ENCODE measurements at regions not wholly inside any gene's neighbourhood (a gene's known extent, or its start where the extent isn't known, plus 50 kb on each side); places are given as distances from the start of the nearest gene placed in this dataset.
A peak's percentile ranks its signal among the peaks of the same experiment; 100 is the strongest.

DNA sequence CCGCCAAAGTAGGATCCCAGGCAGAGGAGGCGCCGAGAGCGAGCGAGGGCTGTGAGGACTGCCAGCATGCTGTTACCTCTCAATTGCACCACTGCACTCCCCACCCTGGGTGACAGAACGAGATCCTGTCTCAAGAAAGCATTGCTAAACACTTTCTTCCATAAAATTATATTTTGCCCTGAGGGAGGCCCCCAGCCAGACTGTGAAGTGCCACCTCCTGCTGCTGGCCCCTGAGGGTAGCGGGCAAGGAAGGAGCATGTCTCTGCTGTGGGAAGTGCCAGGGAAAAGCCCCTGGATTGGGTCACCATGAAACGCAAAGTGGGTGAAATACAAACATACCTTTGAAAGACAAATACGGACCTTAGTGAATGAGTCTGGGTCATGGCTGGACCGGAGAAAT is 78.0 kb upstream of the AMZ2 start:
- DNase-seq (ENCODE audit: low read depth): no peak
- TF ChIP-seq, protein P1, sequence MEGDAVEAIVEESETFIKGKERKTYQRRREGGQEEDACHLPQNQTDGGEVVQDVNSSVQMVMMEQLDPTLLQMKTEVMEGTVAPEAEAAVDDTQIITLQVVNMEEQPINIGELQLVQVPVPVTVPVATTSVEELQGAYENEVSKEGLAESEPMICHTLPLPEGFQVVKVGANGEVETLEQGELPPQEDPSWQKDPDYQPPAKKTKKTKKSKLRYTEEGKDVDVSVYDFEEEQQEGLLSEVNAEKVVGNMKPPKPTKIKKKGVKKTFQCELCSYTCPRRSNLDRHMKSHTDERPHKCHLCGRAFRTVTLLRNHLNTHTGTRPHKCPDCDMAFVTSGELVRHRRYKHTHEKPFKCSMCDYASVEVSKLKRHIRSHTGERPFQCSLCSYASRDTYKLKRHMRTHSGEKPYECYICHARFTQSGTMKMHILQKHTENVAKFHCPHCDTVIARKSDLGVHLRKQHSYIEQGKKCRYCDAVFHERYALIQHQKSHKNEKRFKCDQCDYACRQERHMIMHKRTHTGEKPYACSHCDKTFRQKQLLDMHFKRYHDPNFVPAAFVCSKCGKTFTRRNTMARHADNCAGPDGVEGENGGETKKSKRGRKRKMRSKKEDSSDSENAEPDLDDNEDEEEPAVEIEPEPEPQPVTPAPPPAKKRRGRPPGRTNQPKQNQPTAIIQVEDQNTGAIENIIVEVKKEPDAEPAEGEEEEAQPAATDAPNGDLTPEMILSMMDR (conservative IDR thresholded peaks at IDR 0.05; ENCODE audit: low read depth, low read length): no peak
- no peak overlapping the region for H3K4me3 ChIP-seq (ENCODE audit: low read depth, low read length)

DNA sequence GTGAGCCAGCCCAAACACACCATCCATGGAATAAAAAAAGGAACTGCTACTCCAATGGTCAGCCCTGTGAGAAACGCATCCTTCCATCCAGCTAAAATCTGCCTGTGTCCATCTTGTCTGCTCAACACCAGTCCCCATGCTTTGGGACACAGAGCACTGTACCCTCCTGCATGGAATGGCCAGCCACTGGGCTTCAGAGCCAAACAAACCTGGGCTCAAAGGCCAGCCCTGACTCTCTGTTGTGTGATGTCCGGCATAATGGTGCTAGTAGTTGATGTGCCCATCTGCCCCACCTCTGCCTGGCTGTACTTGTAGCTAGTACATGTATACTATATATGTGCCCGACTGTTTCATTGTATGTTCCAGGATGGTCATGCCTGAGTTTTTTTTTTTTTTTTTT is 77.6 kb upstream of the AMZ2 start:
- DNase-seq (ENCODE audit: low read depth): no peak
- TF ChIP-seq, protein P1 (conservative IDR thresholded peaks at IDR 0.05; ENCODE audit: low read depth, low read length): no peak
- H3K4me3 ChIP-seq (ENCODE audit: low read depth, low read length): no peak overlapping the region

DNA sequence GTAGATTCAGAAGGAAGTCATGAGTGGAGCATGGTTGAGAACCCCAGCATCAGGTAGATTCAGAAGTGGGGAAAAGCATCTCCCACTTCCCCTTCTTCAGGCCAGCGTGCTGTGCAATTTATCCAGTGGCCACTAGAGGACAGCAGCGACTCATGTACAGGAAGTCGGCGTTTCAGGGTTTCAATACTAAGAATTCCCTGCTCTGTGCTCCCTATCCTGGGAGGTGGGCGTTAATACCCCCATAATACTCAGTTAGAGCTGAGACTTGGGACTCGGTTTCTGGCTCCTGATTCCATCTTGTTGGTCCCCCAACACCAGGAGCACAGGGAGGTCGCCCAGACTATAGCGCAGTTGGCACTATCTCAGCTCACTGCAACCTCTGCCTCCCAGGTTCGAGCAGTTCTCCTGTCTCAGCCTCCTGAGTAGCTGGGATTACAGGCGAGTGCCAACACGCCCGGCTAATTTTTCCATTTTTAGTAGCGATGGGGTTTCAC is 75.3 kb upstream of the AMZ2 start:
- DNase-seq (ENCODE audit: low read depth): peak; percentile 71
- H3K4me3 ChIP-seq (ENCODE audit: low read depth, low read length): no peak overlapping the region
- TF ChIP-seq, protein P1 (conservative IDR thresholded peaks at IDR 0.05; ENCODE audit: low read depth, low read length): peak; percentile 91

DNA sequence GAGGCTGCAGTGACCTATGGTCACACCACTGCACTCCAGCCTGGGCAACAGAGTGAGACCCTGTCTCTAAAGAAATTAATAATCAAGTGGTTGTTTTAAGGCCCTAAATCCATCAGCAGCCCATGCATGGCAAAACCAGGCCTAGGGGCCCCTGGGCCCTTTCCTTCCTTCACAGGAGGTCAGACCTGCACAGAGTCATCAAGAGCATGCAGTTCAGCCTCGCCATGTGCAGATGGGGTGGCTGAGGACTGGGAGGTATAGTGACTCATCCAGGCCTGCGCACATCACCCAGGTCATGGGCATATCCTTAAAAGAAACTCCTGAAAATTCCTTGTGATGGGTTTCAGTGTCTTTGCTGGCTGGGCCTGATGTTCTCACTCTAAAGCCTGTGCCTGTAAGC is 72.4 kb upstream of the AMZ2 start:
- TF ChIP-seq, protein P1 (conservative IDR thresholded peaks at IDR 0.05; ENCODE audit: low read depth, low read length): no peak
- no peak overlapping the region for H3K4me3 ChIP-seq (ENCODE audit: low read depth, low read length)
- DNase-seq (ENCODE audit: low read depth): no peak

DNA sequence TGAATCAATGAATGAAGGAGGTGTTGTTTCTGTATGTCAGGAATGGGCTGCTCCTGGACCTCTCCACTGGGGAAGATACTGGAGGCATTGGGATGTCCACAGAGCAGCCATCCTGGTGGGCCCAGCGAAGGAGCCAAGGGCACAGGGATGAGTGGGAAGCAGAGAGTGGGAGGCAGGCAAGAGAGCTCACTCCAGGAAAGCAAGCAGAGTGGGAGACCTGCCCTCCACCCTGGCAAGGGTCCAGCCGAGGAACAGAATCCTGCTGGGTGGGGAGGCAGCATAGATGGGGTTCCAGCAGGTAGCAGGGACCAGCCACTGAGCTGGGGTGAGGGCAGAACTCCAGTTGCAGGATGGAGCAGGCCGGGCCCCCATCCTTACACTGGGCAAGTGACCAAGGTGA is 71.9 kb upstream of the AMZ2 start:
- no peak for DNase-seq (ENCODE audit: low read depth)
- H3K4me3 ChIP-seq (ENCODE audit: low read depth, low read length): no peak overlapping the region
- TF ChIP-seq, protein P1 (conservative IDR thresholded peaks at IDR 0.05; ENCODE audit: low read depth, low read length): no peak

DNA sequence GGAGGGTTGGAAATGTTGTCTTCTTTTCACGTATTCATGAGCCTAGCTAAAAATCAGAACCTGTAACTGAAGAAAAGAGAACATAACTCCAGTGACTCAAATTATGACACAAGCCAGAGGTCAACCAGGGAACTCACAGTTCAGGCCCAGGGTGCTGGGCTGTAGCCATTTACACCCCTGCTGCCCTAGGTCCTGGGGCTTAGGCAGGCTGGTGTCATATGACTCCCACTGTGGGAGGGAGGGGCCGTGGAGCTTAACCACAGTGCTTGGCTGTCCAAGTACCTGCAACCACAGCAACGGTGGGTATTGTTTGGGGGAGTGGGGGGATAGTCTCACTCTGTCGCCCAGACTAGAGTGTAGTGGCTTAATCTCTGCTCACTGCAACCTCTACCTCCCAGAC is 71.1 kb upstream of the AMZ2 start:
- no peak overlapping the region for H3K4me3 ChIP-seq (ENCODE audit: low read depth, low read length)
- no peak for DNase-seq (ENCODE audit: low read depth)
- TF ChIP-seq, protein P1 (conservative IDR thresholded peaks at IDR 0.05; ENCODE audit: low read depth, low read length): no peak

DNA sequence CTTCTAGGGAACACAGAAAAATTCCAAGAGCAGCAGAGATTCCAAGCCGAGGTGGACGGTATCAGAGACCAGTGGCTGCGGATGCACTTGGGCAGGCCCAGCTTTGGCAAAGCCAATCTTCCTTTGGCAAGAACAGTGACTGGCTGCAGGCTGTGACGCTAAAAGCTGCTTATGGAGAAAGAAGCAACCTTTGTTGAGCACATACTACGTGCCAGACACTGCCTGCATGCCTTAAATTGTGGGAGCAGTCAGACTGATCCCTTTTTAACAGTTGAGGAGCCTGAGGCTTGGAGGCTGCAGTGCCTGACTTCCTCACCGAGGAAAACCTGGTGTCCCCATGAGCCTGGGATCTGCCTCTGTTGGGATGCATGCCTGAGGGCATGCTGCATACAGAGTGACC is 69.0 kb upstream of the AMZ2 start:
- no peak overlapping the region for H3K4me3 ChIP-seq (ENCODE audit: low read depth, low read length)
- DNase-seq (ENCODE audit: low read depth): no peak
- TF ChIP-seq, protein P1 (conservative IDR thresholded peaks at IDR 0.05; ENCODE audit: low read depth, low read length): no peak
